B cell (primary cell): ENCODE measurements at regions not wholly inside any gene's neighbourhood (a gene's known extent, or its start where the extent isn't known, plus 50 kb on each side); places are given as distances from the start of the nearest gene placed in this dataset.

ENCODE experiments used
- ATAC-seq: fragments of 200-7000 bp; cut with Tn5 transposase; one replicate; pipeline ENCODE4 v1.10.0; 2021; ENCODE audit warnings: low read depth, mild to moderate bottlenecking, moderate number of reproducible peaks, moderate library complexity
- CTCF ChIA-PET: fragments of 350-600 bp; sonication (Branson Sonifier 250); formaldehyde crosslinking; loops from one replicate; lab custom pipeline; 2021; ENCODE audit warnings: antibody characterized with exemption, inconsistent platforms; lab: Charles Lee
- POLR2A ChIA-PET: fragments of 350-600 bp; sonication (Branson Sonifier 250); formaldehyde crosslinking; loops from one replicate; lab custom pipeline; 2021; ENCODE audit warnings: antibody characterized with exemption; lab: Charles Lee
- DNase-seq: peaks from one replicate; pipeline ENCODE4 v3.0.0; 2013
- H2AFZ ChIP-seq: 2 replicates; pipeline ENCODE4 v1.6.1; 2012; ENCODE audit warnings: mild to moderate bottlenecking, low read depth, low read length; ENCODE audit not compliant: insufficient read depth, poor library complexity, severe bottlenecking
- H3K27ac ChIP-seq, 2 donors: 1 replicate in 1 of 2; 2 replicates in 1 of 2; pipeline ENCODE4 v1.5.1; 2012 to 2013; ENCODE audit warnings: low read length in 2 of 2, mild to moderate bottlenecking in 2 of 2, moderate library complexity in 1 of 2
- H3K27me3 ChIP-seq, 4 experiments: fragments of 200-600 bp in 1 of 4; sonication (generic) in 1 of 4; replicated peaks in 1 of 4; 1 replicate in 2 of 4; 2 replicates in 2 of 4; pipeline versions ENCODE4 v1.6.1 to v1.7.0; 2013 to 2016; ENCODE audit warnings: low read length in 3 of 4, mild to moderate bottlenecking in 2 of 4, mixed read lengths in 1 of 4, moderate library complexity in 1 of 4; ENCODE audit not compliant: insufficient read depth in 4 of 4, control insufficient read depth in 3 of 4; ENCODE audit errors: control extremely low read depth in 1 of 4
- H3K36me3 ChIP-seq, 2 experiments: replicated peaks in 1 of 2; 1 replicate in 1 of 2; 2 replicates in 1 of 2; pipeline versions ENCODE4 v1.6.1 to v1.7.1; 2013; ENCODE audit warnings: low read length in 1 of 2; ENCODE audit not compliant: insufficient read depth in 2 of 2, control insufficient read depth in 1 of 2; ENCODE audit errors: control extremely low read depth in 1 of 2, extremely low read depth in 1 of 2
- H3K4me1 ChIP-seq, 2 donors: fragments of 200-600 bp in 1 of 2; sonication (generic) in 1 of 2; 1 replicate in 1 of 2; 2 replicates in 1 of 2; pipeline versions ENCODE4 v1.5.1 to v1.6.1; 2013 to 2017; ENCODE audit warnings: low read length in 2 of 2; ENCODE audit not compliant: control insufficient read depth in 2 of 2, insufficient read depth in 2 of 2
- H3K4me2 ChIP-seq: replicated peaks from 2 replicates; pipeline ENCODE3; 2012; ENCODE audit warnings: mild to moderate bottlenecking, low read depth, low read length; ENCODE audit not compliant: poor library complexity, severe bottlenecking
- H3K4me3 ChIP-seq, 5 experiments: fragments of 200-600 bp in 1 of 5; sonication (generic) in 1 of 5; 1 replicate in 3 of 5; 2 replicates in 2 of 5; pipeline versions ENCODE4 v1.5.1 to v1.7.0; 2011 to 2016; ENCODE audit warnings: low read length in 4 of 5, mild to moderate bottlenecking in 4 of 5, low read depth in 2 of 5, control low read depth in 1 of 5, moderate library complexity in 1 of 5; ENCODE audit not compliant: insufficient read depth in 1 of 5; ENCODE audit errors: control extremely low read depth in 1 of 5, extremely low read depth in 1 of 5
- H3K79me2 ChIP-seq: fragments of 200-600 bp; sonication (generic); one replicate; pipeline ENCODE4 v1.6.0; 2016; ENCODE audit warnings: low read length; ENCODE audit not compliant: control insufficient read depth, insufficient read depth
- H3K9ac ChIP-seq: fragments of 200-600 bp; sonication (generic); 2 replicates; pipeline ENCODE4 v1.6.1; 2017; ENCODE audit warnings: mild to moderate bottlenecking, low read length, moderate library complexity
- H3K9me3 ChIP-seq, 3 donors: one replicate each; pipeline versions ENCODE4 v1.6.1 to v1.7.1; 2013; ENCODE audit warnings: low read length in 2 of 3; ENCODE audit not compliant: control insufficient read depth in 2 of 3, insufficient read depth in 1 of 3; ENCODE audit errors: control extremely low read depth in 1 of 3
- H4K20me1 ChIP-seq: 2 replicates; pipeline ENCODE4 v1.6.0; 2012; ENCODE audit warnings: mild to moderate bottlenecking, low read length; ENCODE audit not compliant: insufficient read depth, control insufficient read depth, poor library complexity, severe bottlenecking
- H3K27ac Mint-ChIP-seq: one replicate; pipeline ENCODE4 v1.8.0; 2021; ENCODE audit warnings: mixed read lengths
- H3K27me3 Mint-ChIP-seq: one replicate; pipeline ENCODE4 v1.8.0; 2021; ENCODE audit warnings: mixed read lengths
- H3K4me1 Mint-ChIP-seq: one replicate; pipeline ENCODE4 v1.8.0; 2021; ENCODE audit warnings: mixed read lengths
- H3K4me3 Mint-ChIP-seq: one replicate; pipeline ENCODE4 v1.8.0; 2021; ENCODE audit warnings: mixed read lengths
- H3K9me3 Mint-ChIP-seq: one replicate; pipeline ENCODE4 v1.8.0; 2022; ENCODE audit warnings: mixed read lengths; ENCODE audit not compliant: insufficient read depth
- EZH2 ChIP-seq: IDR thresholded peaks from 2 replicates; pipeline ENCODE4 v1.6.1; 2012; ENCODE audit warnings: borderline replicate concordance, low read depth, mild to moderate bottlenecking, moderate library complexity, low read length; ENCODE audit not compliant: insufficient read depth, poor library complexity, severe bottlenecking
- WGBS: methylation state at CpG from one replicate; pipeline ENCODE4 v1.1.5; 2013; ENCODE audit warnings: missing lambda C conversion rate; ENCODE audit not compliant: insufficient coverage; 5-methylcytosine and 5-hydroxymethylcytosine counted together
- intact Hi-C: fragments of 100-400 bp; cut with micrococcal nuclease; formaldehyde crosslinking; loops from one replicate; pipeline ENCODE4 v1.10.0; 2022
- TF ChIP-seq, protein P1 (sequence below): fragments of 200-600 bp; IDR thresholded peaks from one replicate; pipeline ENCODE4 v1.8.0; 2022; ENCODE audit warnings: antibody characterized with exemption, mild to moderate bottlenecking

DNA sequence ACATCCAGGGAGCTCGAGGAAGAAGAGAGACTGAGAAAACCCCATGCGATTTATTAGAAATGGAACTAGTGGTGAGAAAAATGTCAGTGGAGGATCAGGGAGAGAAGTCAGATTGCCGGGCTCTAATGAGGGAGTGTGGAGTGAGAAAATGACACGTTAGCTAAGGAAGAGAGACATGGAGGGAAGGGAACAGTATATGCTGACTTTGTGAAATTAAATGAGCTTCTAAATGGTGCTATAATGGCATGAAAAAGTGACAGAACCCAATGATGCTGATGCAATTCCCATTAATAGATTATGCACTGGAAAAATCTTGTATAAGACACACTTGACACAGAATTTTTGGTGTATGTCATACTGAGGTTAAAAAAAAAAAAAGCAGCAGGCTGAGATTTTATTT lies 112.6 kb downstream of the HSPH1 start:
- H3K27ac Mint-ChIP-seq = no peak overlapping the region
- POLR2A ChIA-PET = no interaction called here

DNA sequence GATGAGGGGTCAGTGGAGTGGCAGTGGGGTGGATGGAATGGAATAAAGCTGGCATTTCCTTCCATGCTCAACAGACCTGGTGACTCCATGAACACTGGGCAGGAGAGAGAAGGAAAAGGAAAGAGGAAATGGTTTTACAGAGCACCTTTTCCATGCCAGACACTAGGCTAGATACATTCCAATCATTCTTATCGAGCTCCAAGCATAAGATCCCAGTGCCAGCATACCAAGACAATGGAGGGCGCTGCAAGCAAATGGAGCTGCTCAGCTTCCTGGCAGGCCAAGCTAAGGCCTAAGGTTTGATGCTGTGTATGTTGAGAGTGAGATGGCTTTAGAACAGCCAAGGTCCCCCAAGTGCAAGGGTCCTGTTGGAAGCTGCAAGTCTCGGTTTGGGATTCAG lies 113.2 kb downstream of the HSPH1 start:
- no peak overlapping the region for H3K9ac ChIP-seq
- ATAC-seq (no peak), DNase-seq (no peak)
- no peaks in the 10 kb centered on the region for H3K36me3 ChIP-seq
- peaks cover 6 to 9% of the 10 kb centered on the region in 2 donors for H3K4me1 ChIP-seq
- H3K27ac ChIP-seq = no peak overlapping the region
- WGBS = 60% methylated on average over 2 of the region's 3 CpGs
- intact Hi-C loops = no loop called here
- H3K9me3 Mint-ChIP-seq = no peaks in the 10 kb centered on the region
- H3K4me2 ChIP-seq = no peak overlapping the region
- ChIA-PET POLR2A (no interaction called here), CTCF (interaction anchor here (0.8 to 1.3 kb wide), 2 partner anchors 72 to 917 kb away, joined by 3 to 4 read pairs; no protein-coding TSS in a partner anchor)
- peaks cover 6% of the 10 kb centered on the region for H3K4me1 Mint-ChIP-seq
- H3K4me3 ChIP-seq = no peak overlapping the region
- peaks cover 0 to 7% (median 0%) of the 10 kb centered on the region in 3 donors for H3K9me3 ChIP-seq
- H3K79me2 ChIP-seq = no peaks in the 10 kb centered on the region
- TF ChIP-seq, protein P1, sequence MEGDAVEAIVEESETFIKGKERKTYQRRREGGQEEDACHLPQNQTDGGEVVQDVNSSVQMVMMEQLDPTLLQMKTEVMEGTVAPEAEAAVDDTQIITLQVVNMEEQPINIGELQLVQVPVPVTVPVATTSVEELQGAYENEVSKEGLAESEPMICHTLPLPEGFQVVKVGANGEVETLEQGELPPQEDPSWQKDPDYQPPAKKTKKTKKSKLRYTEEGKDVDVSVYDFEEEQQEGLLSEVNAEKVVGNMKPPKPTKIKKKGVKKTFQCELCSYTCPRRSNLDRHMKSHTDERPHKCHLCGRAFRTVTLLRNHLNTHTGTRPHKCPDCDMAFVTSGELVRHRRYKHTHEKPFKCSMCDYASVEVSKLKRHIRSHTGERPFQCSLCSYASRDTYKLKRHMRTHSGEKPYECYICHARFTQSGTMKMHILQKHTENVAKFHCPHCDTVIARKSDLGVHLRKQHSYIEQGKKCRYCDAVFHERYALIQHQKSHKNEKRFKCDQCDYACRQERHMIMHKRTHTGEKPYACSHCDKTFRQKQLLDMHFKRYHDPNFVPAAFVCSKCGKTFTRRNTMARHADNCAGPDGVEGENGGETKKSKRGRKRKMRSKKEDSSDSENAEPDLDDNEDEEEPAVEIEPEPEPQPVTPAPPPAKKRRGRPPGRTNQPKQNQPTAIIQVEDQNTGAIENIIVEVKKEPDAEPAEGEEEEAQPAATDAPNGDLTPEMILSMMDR = no peak
- TF ChIP-seq EZH2 = no peak
- H3K27me3 ChIP-seq = peaks cover 0 to 31% (median 16%) of the 10 kb centered on the region in 4 experiments
- no peak overlapping the region for H3K27ac Mint-ChIP-seq
- H3K4me3 Mint-ChIP-seq = no peak overlapping the region
- no peak overlapping the region for H2AFZ ChIP-seq
- no peaks in the 10 kb centered on the region for H4K20me1 ChIP-seq
- peaks cover 25% of the 10 kb centered on the region for H3K27me3 Mint-ChIP-seq

More for the DNA sequence above, 112.6 kb downstream of the HSPH1 start:
- peaks cover 5% of the 10 kb centered on the region for H3K4me1 Mint-ChIP-seq
- peaks cover 3 to 6% of the 10 kb centered on the region in 2 donors for H3K4me1 ChIP-seq
- no peaks in the 10 kb centered on the region for H3K36me3 ChIP-seq
- ATAC-seq (no peak), DNase-seq (no peak)
- H3K9ac ChIP-seq = no peak overlapping the region
- peaks cover 0 to 4% (median 0%) of the 10 kb centered on the region in 3 donors for H3K9me3 ChIP-seq
- no peaks in the 10 kb centered on the region for H3K9me3 Mint-ChIP-seq
- H3K79me2 ChIP-seq = no peaks in the 10 kb centered on the region
- peaks cover 21% of the 10 kb centered on the region for H3K27me3 Mint-ChIP-seq
- H3K4me3 ChIP-seq = no peak overlapping the region
- peaks cover 0 to 25% (median 10%) of the 10 kb centered on the region in 4 experiments for H3K27me3 ChIP-seq
- intact Hi-C loops = no loop called here
- no peak overlapping the region for H2AFZ ChIP-seq
- CTCF ChIA-PET = interaction anchor here (0.8 to 1.5 kb wide), 4 partner anchors 8 to 917 kb away, joined by 3 to 4 read pairs (median 3); no protein-coding TSS in a partner anchor
- 81% methylated on average over 4 of the region's 4 CpGs for WGBS
- no peak overlapping the region for H3K27ac ChIP-seq
- no peaks in the 10 kb centered on the region for H4K20me1 ChIP-seq
- H3K4me3 Mint-ChIP-seq = no peak overlapping the region
- TF ChIP-seq, protein P1 = no peak
- no peak for TF ChIP-seq EZH2
- no peak overlapping the region for H3K4me2 ChIP-seq
